ENCODE measurements at regions not wholly inside any gene's neighbourhood (a gene's known extent, or its start where the extent isn't known, plus 50 kb on each side); places are given as distances from the start of the nearest gene placed in this dataset.

DNA sequence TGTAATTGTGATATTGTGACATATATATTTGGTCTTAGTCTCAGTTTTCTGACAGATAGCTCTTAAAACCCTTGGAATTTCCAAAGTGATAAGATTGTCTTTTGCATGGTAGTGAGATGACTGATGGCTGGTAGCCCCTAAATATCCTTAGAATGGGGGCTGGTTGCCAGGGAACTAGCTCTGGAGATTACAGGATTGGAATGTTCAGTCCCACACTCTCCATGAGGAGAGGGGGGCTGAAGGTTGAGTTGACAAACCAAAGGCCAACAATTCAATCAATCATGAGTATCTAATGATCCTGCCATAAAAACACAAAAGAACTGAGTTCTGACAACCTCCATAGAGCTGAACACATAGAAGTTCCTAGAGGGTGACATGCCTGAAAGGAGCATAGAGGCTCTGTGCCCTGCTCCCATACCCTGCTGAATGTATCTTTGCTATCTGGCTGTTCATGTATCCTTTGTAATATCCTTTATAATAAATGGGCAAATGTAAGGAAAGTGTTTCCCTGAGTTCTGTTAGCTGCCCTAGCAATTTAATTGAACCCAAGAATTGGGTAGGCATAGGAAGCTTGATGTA, 1680.3 kb upstream of the PIK3C3 start:
- no peak overlapping the region for H3K4me3 ChIP-seq (replicated peaks; ENCODE audit: low read depth, low read length)
- H3K36me3 ChIP-seq (ENCODE audit: control insufficient read depth, insufficient read depth, low read length) = no peaks in the 10 kb centered on the region

DNA sequence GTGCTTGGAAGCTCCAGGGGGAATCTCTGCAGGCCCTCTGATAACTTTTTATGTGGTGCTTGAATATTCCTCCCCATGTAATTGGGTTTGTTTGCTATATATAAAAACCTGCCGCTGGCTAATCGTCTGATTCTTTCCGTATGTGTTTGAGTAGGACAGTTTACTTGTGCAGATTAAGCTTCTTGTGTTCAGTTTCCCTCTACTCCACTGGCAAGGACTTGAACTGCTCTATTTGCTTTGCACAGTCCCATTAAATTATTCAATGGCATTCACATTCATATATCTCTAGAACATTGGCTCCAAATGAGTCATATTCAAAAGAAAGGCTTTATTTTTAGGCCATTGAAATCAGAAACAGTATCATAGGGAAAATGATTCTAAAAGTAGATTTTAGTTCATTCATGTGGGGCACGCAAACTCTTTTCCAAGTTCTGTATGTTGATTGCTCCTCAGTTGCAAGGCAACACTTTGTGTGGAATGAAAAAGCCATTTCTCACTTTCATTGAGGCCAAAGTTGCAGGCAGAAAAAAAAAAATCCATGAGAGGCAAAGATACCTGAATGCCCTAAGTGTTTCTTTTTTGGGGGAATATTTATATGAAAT, 1682.3 kb upstream of the PIK3C3 start:
- DNase-seq (ENCODE audit: extremely low read depth, insufficient read length) = no peak
- Histone ChIP-seq H3K27me3 (replicated peaks; ENCODE audit: control insufficient read depth, insufficient read depth, low read length) (no peaks in the 10 kb centered on the region), H3K4me3 (replicated peaks; ENCODE audit: low read depth, low read length) (no peak overlapping the region), H3K36me3 (ENCODE audit: control insufficient read depth, insufficient read depth, low read length) (no peaks in the 10 kb centered on the region)
- TF ChIP-seq, protein P1, sequence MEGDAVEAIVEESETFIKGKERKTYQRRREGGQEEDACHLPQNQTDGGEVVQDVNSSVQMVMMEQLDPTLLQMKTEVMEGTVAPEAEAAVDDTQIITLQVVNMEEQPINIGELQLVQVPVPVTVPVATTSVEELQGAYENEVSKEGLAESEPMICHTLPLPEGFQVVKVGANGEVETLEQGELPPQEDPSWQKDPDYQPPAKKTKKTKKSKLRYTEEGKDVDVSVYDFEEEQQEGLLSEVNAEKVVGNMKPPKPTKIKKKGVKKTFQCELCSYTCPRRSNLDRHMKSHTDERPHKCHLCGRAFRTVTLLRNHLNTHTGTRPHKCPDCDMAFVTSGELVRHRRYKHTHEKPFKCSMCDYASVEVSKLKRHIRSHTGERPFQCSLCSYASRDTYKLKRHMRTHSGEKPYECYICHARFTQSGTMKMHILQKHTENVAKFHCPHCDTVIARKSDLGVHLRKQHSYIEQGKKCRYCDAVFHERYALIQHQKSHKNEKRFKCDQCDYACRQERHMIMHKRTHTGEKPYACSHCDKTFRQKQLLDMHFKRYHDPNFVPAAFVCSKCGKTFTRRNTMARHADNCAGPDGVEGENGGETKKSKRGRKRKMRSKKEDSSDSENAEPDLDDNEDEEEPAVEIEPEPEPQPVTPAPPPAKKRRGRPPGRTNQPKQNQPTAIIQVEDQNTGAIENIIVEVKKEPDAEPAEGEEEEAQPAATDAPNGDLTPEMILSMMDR (IDR thresholded peaks at IDR 0.05; ENCODE audit: insufficient read depth, low read length, poor library complexity, severe bottlenecking) = no peak

More for the DNA sequence above, 1680.3 kb upstream of the PIK3C3 start:
- TF ChIP-seq, protein P1 (IDR thresholded peaks at IDR 0.05; ENCODE audit: insufficient read depth, low read length, poor library complexity, severe bottlenecking) = no peak
- no peaks in the 10 kb centered on the region for H3K27me3 ChIP-seq (replicated peaks; ENCODE audit: control insufficient read depth, insufficient read depth, low read length)
- DNase-seq (ENCODE audit: extremely low read depth, insufficient read length) = no peak

DNA sequence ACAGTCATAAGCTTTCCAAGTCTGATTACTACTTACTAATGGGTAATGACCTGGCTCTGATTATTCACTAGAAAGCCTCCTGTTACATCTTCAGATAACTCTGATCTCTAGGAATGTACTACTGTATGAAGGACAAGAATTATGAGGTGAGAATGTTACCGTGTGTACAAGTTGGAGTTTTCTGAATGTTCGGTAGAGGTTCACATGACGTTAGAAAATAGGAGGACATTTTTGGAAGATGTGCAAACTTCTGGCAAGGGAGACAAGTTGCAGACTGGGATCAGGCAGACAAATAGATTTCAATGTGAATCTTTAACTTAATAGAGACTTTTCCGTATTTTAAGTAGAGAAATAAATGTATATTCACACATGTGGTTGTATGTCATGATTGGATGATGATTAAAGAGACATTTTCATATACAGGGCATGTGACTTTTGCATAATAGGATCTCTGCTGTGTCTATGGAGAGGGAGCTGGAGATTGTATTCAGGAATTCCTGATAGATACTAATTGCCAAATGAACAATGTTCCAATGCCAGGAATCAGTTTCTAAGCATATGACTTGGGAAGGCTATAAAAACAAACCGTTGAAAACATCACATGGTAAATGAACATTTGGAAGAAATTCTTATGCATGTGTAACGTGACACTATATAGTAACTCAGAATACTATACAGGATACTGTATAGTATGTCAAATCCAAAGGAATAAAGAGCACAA, 1695.8 kb upstream of the PIK3C3 start:
- TF ChIP-seq, protein P1 (IDR thresholded peaks at IDR 0.05; ENCODE audit: insufficient read depth, low read length, poor library complexity, severe bottlenecking) = no peak
- DNase-seq (ENCODE audit: extremely low read depth, insufficient read length) = no peak

DNA sequence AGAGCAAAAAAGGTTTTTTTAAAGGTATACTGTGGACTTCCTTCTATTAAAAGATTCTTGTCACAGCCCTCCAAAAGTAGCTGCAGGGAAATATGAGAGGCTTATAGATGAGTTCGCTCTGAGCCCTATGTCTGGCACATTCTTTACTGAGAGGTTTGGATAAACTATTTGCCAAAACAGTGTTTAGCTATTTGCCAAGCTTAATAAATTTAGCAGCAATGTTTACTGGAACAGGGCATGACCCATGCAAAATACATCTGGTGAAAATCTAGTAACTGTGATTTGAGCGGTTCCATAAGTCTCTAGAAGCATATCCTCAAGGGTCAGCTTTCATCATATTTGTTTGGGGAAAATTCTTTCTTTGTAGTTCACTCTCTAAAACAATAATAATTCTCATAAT, 1696.7 kb upstream of the PIK3C3 start:
- TF ChIP-seq, protein P1 (IDR thresholded peaks at IDR 0.05; ENCODE audit: insufficient read depth, low read length, poor library complexity, severe bottlenecking) = no peak
- Histone ChIP-seq H3K27me3 (replicated peaks; ENCODE audit: control insufficient read depth, insufficient read depth, low read length) (no peaks in the 10 kb centered on the region), H3K36me3 (ENCODE audit: control insufficient read depth, insufficient read depth, low read length) (no peaks in the 10 kb centered on the region), H3K4me3 (replicated peaks; ENCODE audit: low read depth, low read length) (no peak overlapping the region)
- no peak for DNase-seq (ENCODE audit: extremely low read depth, insufficient read length)

More for the DNA sequence above, 1695.8 kb upstream of the PIK3C3 start:
- Histone ChIP-seq H3K27me3 (replicated peaks; ENCODE audit: control insufficient read depth, insufficient read depth, low read length) (no peaks in the 10 kb centered on the region), H3K36me3 (ENCODE audit: control insufficient read depth, insufficient read depth, low read length) (no peaks in the 10 kb centered on the region), H3K4me3 (replicated peaks; ENCODE audit: low read depth, low read length) (no peak overlapping the region)

DNA sequence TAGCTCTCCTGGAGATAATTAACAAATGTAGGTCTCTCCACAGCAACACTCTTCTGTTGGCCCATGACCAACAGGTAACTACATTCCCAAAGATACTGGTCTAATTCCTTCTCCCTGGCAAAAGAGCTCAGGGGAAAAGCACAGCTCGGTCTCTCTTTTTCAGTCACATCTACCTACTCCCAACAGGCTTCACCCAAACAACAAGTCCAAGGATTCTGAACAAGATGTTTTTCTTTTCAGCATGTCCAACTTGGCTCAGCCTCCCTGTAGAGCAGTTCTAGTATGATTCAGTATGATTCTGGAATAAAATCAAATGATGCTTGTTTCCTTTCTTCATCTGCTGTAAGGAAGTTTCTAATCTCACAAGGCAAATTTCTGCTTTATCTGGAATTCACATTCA, 1704.8 kb upstream of the PIK3C3 start:
- Histone ChIP-seq H3K27me3 (replicated peaks; ENCODE audit: control insufficient read depth, insufficient read depth, low read length) (no peaks in the 10 kb centered on the region), H3K36me3 (ENCODE audit: control insufficient read depth, insufficient read depth, low read length) (no peaks in the 10 kb centered on the region), H3K4me3 (replicated peaks; ENCODE audit: low read depth, low read length) (no peak overlapping the region)
- TF ChIP-seq, protein P1 (IDR thresholded peaks at IDR 0.05; ENCODE audit: insufficient read depth, low read length, poor library complexity, severe bottlenecking) = no peak
- DNase-seq (ENCODE audit: extremely low read depth, insufficient read length) = no peak

Measured in GM06990 (cell line).